Osteoblast (primary cell): ENCODE measurements at regions not wholly inside any gene's neighbourhood (a gene's known extent, or its start where the extent isn't known, plus 50 kb on each side); places are given as distances from the start of the nearest gene placed in this dataset.

Source experiments
- DNase-seq: peaks from one replicate; pipeline ENCODE4 v3.0.0; 2011; ENCODE audit warnings: low spot score, mixed read lengths; ENCODE audit not compliant: insufficient read length; ENCODE audit errors: missing footprints
- H2AFZ ChIP-seq: 2 replicates; pipeline ENCODE4 v1.6.0; 2011; ENCODE audit warnings: mild to moderate bottlenecking, low read length
- H3K27ac ChIP-seq: 2 replicates; pipeline ENCODE4 v1.5.1; 2011; ENCODE audit warnings: mild to moderate bottlenecking, low read depth, low read length, moderate library complexity
- H3K27me3 ChIP-seq: 2 replicates; pipeline ENCODE4 v1.6.0; 2012; ENCODE audit warnings: mild to moderate bottlenecking, control low read depth, inconsistent platforms, low read length, moderate library complexity; ENCODE audit not compliant: insufficient read depth
- H3K36me3 ChIP-seq: 2 replicates; pipeline ENCODE4 v1.5.1; 2011; ENCODE audit warnings: mild to moderate bottlenecking, low read length, control low read depth, moderate library complexity; ENCODE audit not compliant: insufficient read depth
- H3K4me1 ChIP-seq: 2 replicates; pipeline ENCODE4 v1.5.1; 2011; ENCODE audit warnings: mild to moderate bottlenecking, low read length, control low read depth, moderate library complexity; ENCODE audit not compliant: insufficient read depth
- H3K4me2 ChIP-seq: 2 replicates; pipeline ENCODE4 v1.6.0; 2011; ENCODE audit warnings: mild to moderate bottlenecking, low read length; ENCODE audit not compliant: insufficient read depth
- H3K4me3 ChIP-seq: fragments of 200-600 bp; sonication (generic); 3 replicates; pipeline ENCODE4 v1.5.1; 2012; ENCODE audit warnings: mild to moderate bottlenecking, low read length, inconsistent platforms; ENCODE audit not compliant: insufficient read depth
- H3K79me2 ChIP-seq: 2 replicates; pipeline ENCODE4 v1.6.0; 2012; ENCODE audit warnings: mild to moderate bottlenecking, low read length, control low read depth, inconsistent platforms; ENCODE audit not compliant: insufficient read depth
- H3K9me3 ChIP-seq: 2 replicates; pipeline ENCODE4 v1.5.1; 2011; ENCODE audit warnings: low read depth, low read length, control low read depth
- H4K20me1 ChIP-seq: 2 replicates; pipeline ENCODE4 v1.6.0; 2012; ENCODE audit warnings: mild to moderate bottlenecking, low read length, control low read depth; ENCODE audit not compliant: insufficient read depth
- CTCF ChIP-seq: IDR thresholded peaks from 2 replicates; pipeline ENCODE4 v1.5.1; 2011; ENCODE audit warnings: mild to moderate bottlenecking, low read depth, low read length, moderate library complexity; ENCODE audit errors: extremely low read depth

DNA sequence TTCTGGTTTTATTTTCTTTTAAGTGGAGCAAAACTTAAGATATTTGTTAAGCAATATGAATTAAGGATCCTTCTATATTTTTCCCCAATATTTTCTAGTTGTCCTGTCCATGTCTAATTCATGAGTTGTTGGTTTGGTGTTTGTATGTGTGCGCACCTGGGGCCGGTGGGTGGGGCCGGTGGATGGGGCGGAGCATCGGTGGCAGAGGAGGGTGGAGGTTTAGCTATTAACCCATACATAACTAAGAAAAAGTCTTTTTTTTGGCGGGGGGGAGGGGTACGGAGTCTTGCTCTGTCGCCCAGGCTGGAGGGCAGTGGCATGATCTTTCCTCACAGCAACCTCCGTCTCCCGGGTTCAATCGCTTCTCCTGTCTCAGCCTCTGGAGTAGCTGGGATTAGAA is 489.8 kb downstream of the PDGFC start:
- Histone ChIP-seq H4K20me1 (no peaks in the 10 kb centered on the region), H3K79me2 (no peaks in the 10 kb centered on the region), H2AFZ (peak overlapping the region; percentile 37), H3K27ac (no peak overlapping the region), H3K9me3 (no peaks in the 10 kb centered on the region), H3K36me3 (no peaks in the 10 kb centered on the region), H3K4me3 (no peak overlapping the region), H3K4me2 (no peak overlapping the region), H3K27me3 (no peaks in the 10 kb centered on the region), H3K4me1 (peaks cover 7% of the 10 kb centered on the region)
- DNase-seq: no peak
- TF ChIP-seq CTCF: no peak

- Histone ChIP-seq H3K27ac (peak overlapping the region; percentile 93), H4K20me1 (no peaks in the 10 kb centered on the region), H3K79me2 (no peaks in the 10 kb centered on the region), H3K27me3 (no peaks in the 10 kb centered on the region), H3K36me3 (no peaks in the 10 kb centered on the region), H3K9me3 (no peaks in the 10 kb centered on the region), H3K4me1 (peaks cover 19% of the 10 kb centered on the region), H3K4me3 (no peak overlapping the region), H3K4me2 (no peak overlapping the region), H2AFZ (no peak overlapping the region)
- no peak for TF ChIP-seq CTCF
- no peak for DNase-seq
Observed at GRCh38 chr4:156477636-156478035, 494.0 kb downstream of the PDGFC start.

- no peak overlapping the region for H3K4me3 ChIP-seq
- peaks cover 16% of the 10 kb centered on the region for H3K4me1 ChIP-seq
- H3K9me3 ChIP-seq: no peaks in the 10 kb centered on the region
- no peaks in the 10 kb centered on the region for H4K20me1 ChIP-seq
- H2AFZ ChIP-seq: no peak overlapping the region
- H3K79me2 ChIP-seq: no peaks in the 10 kb centered on the region
- peak; percentile 86 for DNase-seq
- no peaks in the 10 kb centered on the region for H3K36me3 ChIP-seq
- H3K27ac ChIP-seq: peak overlapping the region; percentile 93
- H3K27me3 ChIP-seq: no peaks in the 10 kb centered on the region
- H3K4me2 ChIP-seq: peak overlapping the region; percentile 7
- TF ChIP-seq CTCF: no peak
Observed at GRCh38 chr4:156476359-156476758, 495.2 kb downstream of the PDGFC start.

DNA sequence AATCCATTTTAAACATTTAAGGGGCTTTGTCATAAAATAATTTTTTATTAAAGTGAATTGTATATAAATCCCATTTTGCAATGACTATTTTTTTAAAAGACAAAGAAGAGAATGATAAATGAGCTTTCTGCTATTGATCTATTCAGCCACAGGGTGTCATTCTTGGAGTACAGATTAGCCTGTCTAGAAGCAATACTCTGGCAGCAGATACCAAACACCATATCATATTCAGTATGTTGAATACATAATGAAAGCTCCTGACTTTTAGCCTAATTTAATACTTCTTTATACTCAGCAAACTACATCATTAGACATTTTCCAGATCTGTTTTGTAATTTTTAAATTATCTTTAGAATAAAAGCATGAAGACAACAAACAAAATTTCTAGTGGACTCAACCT is 496.3 kb downstream of the PDGFC start:
- H3K4me2 ChIP-seq: no peak overlapping the region

More for the DNA sequence above, 496.3 kb downstream of the PDGFC start:
- Histone ChIP-seq H3K9me3 (no peaks in the 10 kb centered on the region), H4K20me1 (no peaks in the 10 kb centered on the region), H3K4me1 (peaks cover 14% of the 10 kb centered on the region), H3K27me3 (no peaks in the 10 kb centered on the region), H2AFZ (no peak overlapping the region), H3K4me3 (no peak overlapping the region), H3K36me3 (no peaks in the 10 kb centered on the region), H3K27ac (peak overlapping the region; percentile 93), H3K79me2 (no peaks in the 10 kb centered on the region)
- DNase-seq: no peak
- TF ChIP-seq CTCF: peak; percentile 67
